ENCODE measurements at regions not wholly inside any gene's neighbourhood (a gene's known extent, or its start where the extent isn't known, plus 50 kb on each side); places are given as distances from the start of the nearest gene placed in this dataset.

- TF ChIP-seq SP1 (IDR thresholded peaks at IDR 0.05), result no peak
- TF ChIP-seq CTCF (IDR thresholded peaks at IDR 0.05; ENCODE audit: low read depth, low read length, missing input control), result no peak
- TF ChIP-seq YY1 (IDR thresholded peaks at IDR 0.05), result no peak
- no peak for TF ChIP-seq RAD21 (IDR thresholded peaks at IDR 0.05)
- no peak for TF ChIP-seq FOXA1 (IDR thresholded peaks at IDR 0.05)
- TF ChIP-seq ZBTB33 (IDR thresholded peaks at IDR 0.05), result no peak
- TF ChIP-seq GABPA (IDR thresholded peaks at IDR 0.05 in 1 of 2, conservative IDR thresholded peaks at IDR 0.05 in 1 of 2), result no peak
- no peak for TF ChIP-seq TAF1 (conservative IDR thresholded peaks at IDR 0.05)
- TF ChIP-seq EGR1 (IDR thresholded peaks at IDR 0.05; ENCODE audit: low read depth in 2 of 2), result no peak
- no peak for TF ChIP-seq MAX (IDR thresholded peaks at IDR 0.05)
These were observed 218.5 kb upstream of the CNTN3 start for GRCh38 chr3:74832925-74833324.

All from liver (tissue), 3 donors.